OCI-LY3 (cell line): ENCODE measurements at regions not wholly inside any gene's neighbourhood (a gene's known extent, or its start where the extent isn't known, plus 50 kb on each side); places are given as distances from the start of the nearest gene placed in this dataset.

Experiments
- EZH2phosphoT487 ChIP-seq: fragments of 200-600 bp; shearing (Covaris generic); IDR thresholded peaks from 2 replicates; pipeline ENCODE4 v1.6.1; 2018; ENCODE audit warnings: antibody characterized with exemption, mixed run types, low read depth
- TF ChIP-seq, protein P1 (sequence below): fragments of 200-600, 300-600 bp; sonication (generic); IDR thresholded peaks from 2 replicates; pipeline ENCODE4 v1.5.1; 2014; ENCODE audit warnings: antibody characterized with exemption, low read length, low read depth

DNA sequence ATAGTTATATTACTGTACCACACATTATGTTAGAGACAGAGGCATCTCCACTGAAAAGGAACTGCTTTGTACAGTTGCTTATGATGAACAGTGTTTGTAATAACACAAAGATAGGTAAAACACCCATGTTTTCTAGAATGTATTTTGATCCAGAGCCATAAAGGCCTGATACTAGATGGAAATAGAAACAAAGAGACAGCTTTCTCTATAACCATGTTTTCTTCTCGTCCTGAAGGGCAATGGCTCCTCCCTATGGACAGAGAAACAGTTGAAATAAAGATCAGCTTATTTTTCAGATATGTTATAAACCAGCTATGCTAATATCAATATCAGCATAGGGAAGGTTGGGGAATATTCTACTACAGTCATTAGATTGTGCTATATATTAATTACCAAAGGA is 109.2 kb downstream of the ATXN7L3B start:
- TF ChIP-seq, protein P1, sequence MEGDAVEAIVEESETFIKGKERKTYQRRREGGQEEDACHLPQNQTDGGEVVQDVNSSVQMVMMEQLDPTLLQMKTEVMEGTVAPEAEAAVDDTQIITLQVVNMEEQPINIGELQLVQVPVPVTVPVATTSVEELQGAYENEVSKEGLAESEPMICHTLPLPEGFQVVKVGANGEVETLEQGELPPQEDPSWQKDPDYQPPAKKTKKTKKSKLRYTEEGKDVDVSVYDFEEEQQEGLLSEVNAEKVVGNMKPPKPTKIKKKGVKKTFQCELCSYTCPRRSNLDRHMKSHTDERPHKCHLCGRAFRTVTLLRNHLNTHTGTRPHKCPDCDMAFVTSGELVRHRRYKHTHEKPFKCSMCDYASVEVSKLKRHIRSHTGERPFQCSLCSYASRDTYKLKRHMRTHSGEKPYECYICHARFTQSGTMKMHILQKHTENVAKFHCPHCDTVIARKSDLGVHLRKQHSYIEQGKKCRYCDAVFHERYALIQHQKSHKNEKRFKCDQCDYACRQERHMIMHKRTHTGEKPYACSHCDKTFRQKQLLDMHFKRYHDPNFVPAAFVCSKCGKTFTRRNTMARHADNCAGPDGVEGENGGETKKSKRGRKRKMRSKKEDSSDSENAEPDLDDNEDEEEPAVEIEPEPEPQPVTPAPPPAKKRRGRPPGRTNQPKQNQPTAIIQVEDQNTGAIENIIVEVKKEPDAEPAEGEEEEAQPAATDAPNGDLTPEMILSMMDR, result peak; percentile 63
- no peak for TF ChIP-seq EZH2phosphoT487
